SK-N-SH (cell line): ENCODE measurements at regions not wholly inside any gene's neighbourhood (a gene's known extent, or its start where the extent isn't known, plus 50 kb on each side); places are given as distances from the start of the nearest gene placed in this dataset.

Source experiments
- CTCF ChIA-PET: fragments of 300-600, 350-600 bp; formaldehyde crosslinking; extraction: SDS; loops from one replicate; lab custom pipeline; 2021; lab: Yijun Ruan, JAX
- POLR2A ChIA-PET: fragments of 350-600 bp; sonication (Branson Sonifier 250); formaldehyde crosslinking; extraction: SDS; loops from one replicate; lab custom pipeline; 2020; ENCODE audit warnings: antibody characterized with exemption, inconsistent platforms; lab: Yijun Ruan, JAX
- DNase-seq: peaks from one replicate; pipeline ENCODE4 v3.0.0; 2012
- H2AFZ ChIP-seq: fragments of 200-600 bp; sonication (generic); 2 replicates; pipeline ENCODE4 v1.8.1; 2016; ENCODE audit warnings: antibody characterized with exemption, mild to moderate bottlenecking, low read depth
- H3F3A ChIP-seq: fragments of 200-600 bp; sonication (generic); replicated peaks from 2 replicates; pipeline ENCODE3; 2016; ENCODE audit warnings: antibody characterized with exemption, mild to moderate bottlenecking; ENCODE audit not compliant: insufficient read depth
- H3K27ac ChIP-seq, 2 experiments: fragments of 200-500 bp in 1 of 2; fragments of 200-600 bp in 1 of 2; sonication (Bioruptor generic) in 1 of 2; sonication (generic), shearing (Covaris generic) in 1 of 2; 2 replicates each; pipeline versions ENCODE4 v1.5.1 to v1.6.1; 2014 to 2016; ENCODE audit warnings: low read depth in 2 of 2, inconsistent platforms in 1 of 2, low read length in 1 of 2, mild to moderate bottlenecking in 1 of 2, mixed read lengths in 1 of 2
- H3K27me3 ChIP-seq: fragments of 200-600 bp; sonication (generic), shearing (Covaris generic); 2 replicates; pipeline ENCODE4 v1.6.1; 2016; ENCODE audit warnings: mixed run types; ENCODE audit not compliant: insufficient read depth
- H3K36me3 ChIP-seq, 2 experiments: fragments of 200-500 bp in 1 of 2; fragments of 200-600 bp in 1 of 2; sonication (Bioruptor generic) in 1 of 2; sonication (generic) in 1 of 2; replicated peaks in 1 of 2; 2 replicates each; pipeline versions ENCODE3 to v1.5.1; 2014 to 2016; ENCODE audit warnings: low read length in 1 of 2, mild to moderate bottlenecking in 1 of 2; ENCODE audit not compliant: insufficient read depth in 2 of 2, control insufficient read depth in 1 of 2
- H3K4me1 ChIP-seq, 2 experiments: fragments of 200-500 bp in 1 of 2; fragments of 200-600 bp in 1 of 2; sonication (Bioruptor generic) in 1 of 2; sonication (generic), shearing (Covaris generic) in 1 of 2; 2 replicates each; pipeline versions ENCODE4 v1.5.1 to v1.6.1; 2014 to 2016; ENCODE audit warnings: low read depth in 1 of 2, low read length in 1 of 2, mixed run types in 1 of 2; ENCODE audit not compliant: insufficient read depth in 2 of 2, control insufficient read depth in 1 of 2
- H3K4me2 ChIP-seq: fragments of 200-600 bp; sonication (generic), shearing (Covaris generic); 2 replicates; pipeline ENCODE4 v1.6.1; 2017; ENCODE audit warnings: mixed run types
- H3K4me3 ChIP-seq, 2 experiments: fragments of 200-500 bp in 1 of 2; fragments of 200-600 bp in 1 of 2; sonication (Bioruptor generic) in 1 of 2; sonication (generic), shearing (Covaris generic) in 1 of 2; 2 replicates each; pipeline versions ENCODE4 v1.5.1 to v1.8.1; 2014 to 2016; ENCODE audit warnings: low read depth in 2 of 2, inconsistent platforms in 1 of 2, low read length in 1 of 2, mild to moderate bottlenecking in 1 of 2, mixed read lengths in 1 of 2, moderate library complexity in 1 of 2
- H3K79me2 ChIP-seq: fragments of 200-600 bp; sonication (generic); 2 replicates; pipeline ENCODE4 v1.8.1; 2017; ENCODE audit warnings: mild to moderate bottlenecking; ENCODE audit not compliant: insufficient read depth
- H3K9ac ChIP-seq: fragments of 200-600 bp; sonication (generic); 2 replicates; pipeline ENCODE4 v1.6.1; 2017; ENCODE audit warnings: mixed run types
- H3K9me2 ChIP-seq: fragments of 200-600 bp; sonication (generic); 2 replicates; pipeline ENCODE4 v1.6.1; 2017; ENCODE audit warnings: mixed run types
- H3K9me3 ChIP-seq: fragments of 200-600 bp; sonication (generic); 2 replicates; pipeline ENCODE4 v1.6.1; 2017; ENCODE audit warnings: mixed run types, mild to moderate bottlenecking, moderate library complexity
- H4K20me1 ChIP-seq: fragments of 200-600 bp; sonication (generic); 2 replicates; pipeline ENCODE4 v1.6.1; 2017; ENCODE audit warnings: mild to moderate bottlenecking, mixed run types; ENCODE audit not compliant: insufficient read depth
- CTCF ChIP-seq: fragments of 200-600 bp; sonication (generic); IDR thresholded peaks from 2 replicates; pipeline ENCODE4 v1.6.1; 2017; ENCODE audit warnings: antibody characterized with exemption, mild to moderate bottlenecking, moderate library complexity
- EP300 ChIP-seq, 2 experiments: IDR thresholded peaks; 2 replicates each; pipeline versions ENCODE4 v1.4.0 to v1.6.1; 2012; ENCODE audit warnings: borderline replicate concordance in 1 of 2, low read depth in 1 of 2, low read length in 1 of 2
- EZH2phosphoT487 ChIP-seq: fragments of 200-600 bp; sonication (generic); IDR thresholded peaks from 2 replicates; pipeline ENCODE4 v1.6.1; 2017; ENCODE audit warnings: low read depth, mixed run types, mild to moderate bottlenecking, antibody characterized with exemption, moderate library complexity, borderline replicate concordance
- FOSL2 ChIP-seq: IDR thresholded peaks from 2 replicates; pipeline ENCODE4 v1.4.0; 2012; ENCODE audit warnings: low read depth, mild to moderate bottlenecking, moderate library complexity, borderline replicate concordance
- FOXM1 ChIP-seq: IDR thresholded peaks from 2 replicates; pipeline ENCODE4 v1.4.0; 2012; ENCODE audit warnings: low read depth, mild to moderate bottlenecking
- GATA2 ChIP-seq: sonication (generic); formaldehyde crosslinking; IDR thresholded peaks from 2 replicates; pipeline ENCODE4 v1.5.0; 2020; ENCODE audit warnings: mild to moderate bottlenecking, missing genetic modification reagents
- MEF2A ChIP-seq: IDR thresholded peaks from 2 replicates; pipeline ENCODE4 v1.4.0; 2012; ENCODE audit warnings: low read depth, borderline replicate concordance
- NRF1 ChIP-seq: IDR thresholded peaks from 2 replicates; pipeline ENCODE4 v1.6.1; 2012; ENCODE audit warnings: low read depth, mild to moderate bottlenecking, low read length
- PBX3 ChIP-seq: IDR thresholded peaks from 2 replicates; pipeline ENCODE4; 2012
- RAD21 ChIP-seq: IDR thresholded peaks from 2 replicates; pipeline ENCODE4 v1.6.1; 2012; ENCODE audit warnings: mild to moderate bottlenecking, low read length
- RXRA ChIP-seq: IDR thresholded peaks from 2 replicates; pipeline ENCODE4 v1.4.0; 2012; ENCODE audit warnings: low read depth, mild to moderate bottlenecking, borderline replicate concordance
- SIN3A ChIP-seq: IDR thresholded peaks from 2 replicates; pipeline ENCODE4 v1.6.1; 2012; ENCODE audit warnings: low read depth, mild to moderate bottlenecking, low read length, moderate library complexity, borderline replicate concordance
- USF1 ChIP-seq: IDR thresholded peaks from 2 replicates; pipeline ENCODE4 v1.4.0; 2012; ENCODE audit warnings: low read depth, borderline replicate concordance
- YY1 ChIP-seq: IDR thresholded peaks from 2 replicates; pipeline ENCODE4 v1.4.0; 2012; ENCODE audit warnings: low read depth, mild to moderate bottlenecking
- WGBS: methylation state at CpG from one replicate; pipeline ENCODE4 v1.1.6; 2017; ENCODE audit warnings: low lambda C conversion rate; 5-methylcytosine and 5-hydroxymethylcytosine counted together

- TF ChIP-seq FOXM1 (no peak), EP300 (IDR thresholded peaks at IDR 0.05; ENCODE audit: borderline replicate concordance in 1 of 2, low read depth in 1 of 2, low read length in 1 of 2) (peak in 1 of 2 experiments; percentile 54; a peak in 1 of 4 replicates), RXRA (no peak), GATA2 (CRISPR knock-in tag) (peak; percentile 61), YY1 (no peak), EZH2phosphoT487 (no peak)
- Histone ChIP-seq H3K79me2 (no peaks in the 10 kb centered on the region), H3K9me2 (no peaks in the 10 kb centered on the region), H3K9me3 (no peaks in the 10 kb centered on the region), H3K36me3 (no peaks in the 10 kb centered on the region), H2AFZ (no peak overlapping the region), H4K20me1 (no peaks in the 10 kb centered on the region), H3K27me3 (no peaks in the 10 kb centered on the region), H3K9ac (no peak overlapping the region), H3F3A (peaks cover 6% of the 10 kb centered on the region), H3K4me3 (no peak overlapping the region), H3K4me1 (peaks cover 0 to 3% of the 10 kb centered on the region in 2 experiments; a peak in 1 of 4 replicates), H3K27ac (no peak overlapping the region), H3K4me2 (no peak overlapping the region)
- 19% methylated on average over 2 of the region's 2 CpGs for WGBS
- no peak for DNase-seq
- POLR2A ChIA-PET = no interaction called here
- CTCF ChIA-PET = no interaction called here
These were observed 718.4 kb downstream of the GBE1 start for GRCh38 chr3:81043009-81043408.

GRCh38 chr3:81041331-81041730, 720.1 kb downstream of the GBE1 start:
- H3K79me2 ChIP-seq = no peaks in the 10 kb centered on the region
- no peak overlapping the region for H2AFZ ChIP-seq
- POLR2A ChIA-PET = no interaction called here
- H3K4me1 ChIP-seq = peaks cover 0 to 3% of the 10 kb centered on the region in 2 experiments; a peak in 1 of 4 replicates
- 28% methylated on average over 2 of the region's 2 CpGs for whole genome bisulfite sequencing
- H3K36me3 ChIP-seq = no peaks in the 10 kb centered on the region
- H3K9ac ChIP-seq = no peak overlapping the region
- H3K9me3 ChIP-seq = no peaks in the 10 kb centered on the region
- peaks cover 6% of the 10 kb centered on the region for H3F3A ChIP-seq
- CTCF ChIA-PET = no interaction called here
- no peak overlapping the region for H3K27ac ChIP-seq
- TF ChIP-seq EP300 (IDR thresholded peaks at IDR 0.05; ENCODE audit: borderline replicate concordance in 1 of 2, low read depth in 1 of 2, low read length in 1 of 2) (no peak), PBX3 (no peak), RXRA (no peak), FOSL2 (no peak), SIN3A (no peak), CTCF (no peak), USF1 (no peak), RAD21 (no peak), MEF2A (no peak), NRF1 (no peak)
- TF ChIP-seq, all 33 proteins: peak for 0
- H4K20me1 ChIP-seq = no peaks in the 10 kb centered on the region
- H3K9me2 ChIP-seq = no peaks in the 10 kb centered on the region
- no peak overlapping the region for H3K4me3 ChIP-seq
- no peak overlapping the region for H3K4me2 ChIP-seq
- DNase-seq = no peak
- H3K27me3 ChIP-seq = no peaks in the 10 kb centered on the region
